T-helper 9 cell (primary cell): ENCODE measurements at regions not wholly inside any gene's neighbourhood (a gene's known extent, or its start where the extent isn't known, plus 50 kb on each side); places are given as distances from the start of the nearest gene placed in this dataset.
"Not testable (repeated sequence)": the region's sequence is repeated elsewhere in the genome, so short reads cannot be mapped to it uniquely, and the experiment has no call there.

Experiments used
- DNase-seq: peaks from one replicate; pipeline ENCODE4 v3.0.0-alpha.2; 2020

GRCh38 chr4:188438391-188438824 is 299.2 kb downstream of the TRIML1 start:
- DNase-seq = not testable (repeated sequence)

GRCh38 chr4:188439641-188440311 is 300.5 kb downstream of the TRIML1 start:
- no peak for DNase-seq

GRCh38 chr4:188444500-188444899 is 305.3 kb downstream of the TRIML1 start:
- DNase-seq = no peak

GRCh38 chr4:188448996-188449395 is 309.8 kb downstream of the TRIML1 start:
- DNase-seq = not testable (repeated sequence)

GRCh38 chr4:188450571-188450970 is 311.3 kb downstream of the TRIML1 start:
- DNase-seq = no peak

GRCh38 chr4:188452097-188452496 is 312.9 kb downstream of the TRIML1 start:
- no peak for DNase-seq

- no peak for DNase-seq
These were observed 315.3 kb downstream of the TRIML1 start for GRCh38 chr4:188454575-188454974.

GRCh38 chr4:188455062-188455752 is 316.0 kb downstream of the TRIML1 start:
- no peak for DNase-seq

- no peak for DNase-seq
These were observed 320.1 kb downstream of the TRIML1 start for GRCh38 chr4:188459381-188459780.

GRCh38 chr4:188463909-188464308 is 324.7 kb downstream of the TRIML1 start:
- no peak for DNase-seq

- DNase-seq = no peak
These were observed 326.8 kb downstream of the TRIML1 start for GRCh38 chr4:188466001-188466400.

- no peak for DNase-seq
These were observed 345.0 kb downstream of the TRIML1 start for GRCh38 chr4:188484256-188484655.

- no peak for DNase-seq
These were observed 346.7 kb downstream of the TRIML1 start for GRCh38 chr4:188485906-188486305.

- DNase-seq = no peak
These were observed 353.6 kb downstream of the TRIML1 start for GRCh38 chr4:188492886-188493285.

GRCh38 chr4:188495169-188495568 is 355.9 kb downstream of the TRIML1 start:
- DNase-seq = no peak

GRCh38 chr4:188511431-188511830 is 372.2 kb downstream of the TRIML1 start:
- DNase-seq = no peak

GRCh38 chr4:188532751-188533150 is 393.5 kb downstream of the TRIML1 start:
- DNase-seq = no peak

GRCh38 chr4:188534297-188534696 is 395.1 kb downstream of the TRIML1 start:
- DNase-seq = no peak

- DNase-seq = no peak
These were observed 395.7 kb downstream of the TRIML1 start for GRCh38 chr4:188534917-188535316.

- DNase-seq = no peak
These were observed 397.6 kb downstream of the TRIML1 start for GRCh38 chr4:188536826-188537225.

GRCh38 chr4:188550296-188550695 is 411.1 kb downstream of the TRIML1 start:
- no peak for DNase-seq

GRCh38 chr4:188551156-188551555 is 411.9 kb downstream of the TRIML1 start:
- DNase-seq = no peak

GRCh38 chr4:188552741-188553275 is 413.6 kb downstream of the TRIML1 start:
- no peak for DNase-seq

GRCh38 chr4:188554413-188554812 is 415.2 kb downstream of the TRIML1 start:
- DNase-seq = no peak
